ENCODE measurements at regions not wholly inside any gene's neighbourhood (a gene's known extent, or its start where the extent isn't known, plus 50 kb on each side); places are given as distances from the start of the nearest gene placed in this dataset.

DNA sequence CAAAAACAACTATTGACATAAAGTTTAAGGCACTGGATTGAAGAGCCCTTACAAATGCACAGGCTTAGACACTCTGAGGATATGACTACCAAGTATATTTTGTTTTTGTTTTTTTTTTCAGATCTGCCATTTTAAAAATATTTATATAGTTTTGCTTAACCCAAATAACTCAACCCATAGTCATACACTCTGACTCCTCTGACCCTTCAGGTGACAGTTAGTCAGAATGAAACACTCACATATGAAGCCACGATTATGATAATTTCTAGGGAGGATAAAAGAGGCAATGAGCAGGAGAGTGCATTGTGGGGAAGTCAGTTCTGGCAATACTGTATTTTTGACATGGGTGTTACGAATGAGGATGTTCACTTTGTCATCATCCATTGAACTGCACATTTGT, 774.7 kb downstream of the MECOM start:
- Histone ChIP-seq H3K4me1 (ENCODE audit: insufficient read depth, low read length) (no peaks in the 10 kb centered on the region), H3K27me3 (ENCODE audit: insufficient read depth, low read length) (no peaks in the 10 kb centered on the region), H3K9me3 (ENCODE audit: low read depth, low read length) (no peaks in the 10 kb centered on the region), H3K4me3 (ENCODE audit: low read length) (no peak overlapping the region)

- H3K4me1 ChIP-seq (ENCODE audit: insufficient read depth, low read length): no peaks in the 10 kb centered on the region
- no peaks in the 10 kb centered on the region for H3K9me3 ChIP-seq (ENCODE audit: low read depth, low read length)
- no peaks in the 10 kb centered on the region for H3K27me3 ChIP-seq (ENCODE audit: insufficient read depth, low read length)
- H3K4me3 ChIP-seq (ENCODE audit: low read length): no peak overlapping the region
Observed at GRCh38 chr3:168885028-168885427, 778.5 kb downstream of the MECOM start.

GRCh38 chr3:168884353-168884903, 779.1 kb downstream of the MECOM start:
- Histone ChIP-seq H3K4me1 (ENCODE audit: insufficient read depth, low read length) (no peaks in the 10 kb centered on the region), H3K4me3 (ENCODE audit: low read length) (no peak overlapping the region), H3K9me3 (ENCODE audit: low read depth, low read length) (no peaks in the 10 kb centered on the region), H3K27me3 (ENCODE audit: insufficient read depth, low read length) (no peaks in the 10 kb centered on the region)

DNA sequence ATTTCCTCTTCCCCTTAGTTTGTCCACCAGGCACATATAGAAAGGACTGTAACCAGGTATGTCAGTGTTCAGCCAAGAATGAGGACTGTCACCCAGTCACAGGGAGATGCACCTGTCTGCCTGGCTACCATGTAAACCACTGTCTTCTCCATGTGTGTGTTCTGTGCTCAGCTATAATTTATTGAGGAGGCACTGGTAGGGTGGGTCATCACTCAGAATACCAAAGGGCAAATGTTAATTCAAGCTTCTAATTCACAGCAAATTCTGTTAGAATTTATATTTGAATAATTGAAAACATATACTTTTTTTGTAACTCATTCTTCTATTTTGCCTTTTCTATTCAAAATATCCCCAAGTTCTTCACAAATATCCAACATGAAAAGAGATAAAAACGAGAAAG, 780.4 kb downstream of the MECOM start:
- Histone ChIP-seq H3K4me3 (ENCODE audit: low read length) (no peak overlapping the region), H3K9me3 (ENCODE audit: low read depth, low read length) (no peaks in the 10 kb centered on the region), H3K27me3 (ENCODE audit: insufficient read depth, low read length) (no peaks in the 10 kb centered on the region), H3K4me1 (ENCODE audit: insufficient read depth, low read length) (no peaks in the 10 kb centered on the region)

GRCh38 chr3:168881804-168882203, 781.7 kb downstream of the MECOM start:
- Histone ChIP-seq H3K4me1 (ENCODE audit: insufficient read depth, low read length) (no peaks in the 10 kb centered on the region), H3K27me3 (ENCODE audit: insufficient read depth, low read length) (no peaks in the 10 kb centered on the region), H3K4me3 (ENCODE audit: low read length) (no peak overlapping the region), H3K9me3 (ENCODE audit: low read depth, low read length) (no peaks in the 10 kb centered on the region)

DNA sequence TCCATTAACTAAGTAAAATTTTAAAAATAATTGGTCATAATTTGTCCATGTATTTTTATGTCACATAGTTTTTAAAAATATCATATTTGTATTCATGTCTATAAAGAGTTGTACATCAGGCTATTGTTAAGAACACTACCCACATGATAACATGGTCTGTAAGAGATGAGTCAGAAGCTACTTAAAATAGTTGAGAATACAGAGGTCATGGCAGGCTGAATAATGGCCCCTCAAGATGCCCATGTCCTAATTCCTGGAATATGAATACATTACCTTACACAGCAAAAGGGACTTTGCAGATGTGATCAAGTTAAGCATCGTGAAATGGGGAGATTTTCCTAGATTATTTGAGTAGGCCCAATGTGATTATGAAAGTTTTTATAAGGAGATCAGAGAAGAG, 782.9 kb upstream of the GOLIM4 start:
- no peak overlapping the region for H3K4me3 ChIP-seq (ENCODE audit: low read length)
- no peaks in the 10 kb centered on the region for H3K4me1 ChIP-seq (ENCODE audit: insufficient read depth, low read length)
- no peaks in the 10 kb centered on the region for H3K9me3 ChIP-seq (ENCODE audit: low read depth, low read length)
- no peaks in the 10 kb centered on the region for H3K27me3 ChIP-seq (ENCODE audit: insufficient read depth, low read length)

DNA sequence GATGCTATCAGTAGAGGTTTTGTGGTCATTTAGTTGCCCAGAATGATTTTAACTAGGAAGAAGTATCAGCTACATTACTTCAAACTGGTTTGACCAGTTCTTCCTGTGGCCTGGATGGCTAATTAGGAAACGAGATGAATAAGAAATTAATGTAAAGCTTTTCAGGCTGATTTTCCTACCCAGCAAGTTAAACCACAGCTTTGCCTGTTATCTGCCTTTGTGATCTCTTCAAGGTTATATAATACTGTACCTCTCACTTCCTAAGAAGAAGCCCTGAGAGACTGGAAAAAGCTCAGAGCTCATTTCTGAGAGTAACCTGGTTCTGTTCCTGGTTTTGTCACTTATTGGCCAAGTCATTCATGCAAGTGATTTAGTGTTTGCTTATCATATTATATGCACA, 782.2 kb upstream of the GOLIM4 start:
- no peak overlapping the region for H3K4me3 ChIP-seq (ENCODE audit: low read length)
- H3K27me3 ChIP-seq (ENCODE audit: insufficient read depth, low read length): no peaks in the 10 kb centered on the region
- no peaks in the 10 kb centered on the region for H3K4me1 ChIP-seq (ENCODE audit: insufficient read depth, low read length)
- no peaks in the 10 kb centered on the region for H3K9me3 ChIP-seq (ENCODE audit: low read depth, low read length)

DNA sequence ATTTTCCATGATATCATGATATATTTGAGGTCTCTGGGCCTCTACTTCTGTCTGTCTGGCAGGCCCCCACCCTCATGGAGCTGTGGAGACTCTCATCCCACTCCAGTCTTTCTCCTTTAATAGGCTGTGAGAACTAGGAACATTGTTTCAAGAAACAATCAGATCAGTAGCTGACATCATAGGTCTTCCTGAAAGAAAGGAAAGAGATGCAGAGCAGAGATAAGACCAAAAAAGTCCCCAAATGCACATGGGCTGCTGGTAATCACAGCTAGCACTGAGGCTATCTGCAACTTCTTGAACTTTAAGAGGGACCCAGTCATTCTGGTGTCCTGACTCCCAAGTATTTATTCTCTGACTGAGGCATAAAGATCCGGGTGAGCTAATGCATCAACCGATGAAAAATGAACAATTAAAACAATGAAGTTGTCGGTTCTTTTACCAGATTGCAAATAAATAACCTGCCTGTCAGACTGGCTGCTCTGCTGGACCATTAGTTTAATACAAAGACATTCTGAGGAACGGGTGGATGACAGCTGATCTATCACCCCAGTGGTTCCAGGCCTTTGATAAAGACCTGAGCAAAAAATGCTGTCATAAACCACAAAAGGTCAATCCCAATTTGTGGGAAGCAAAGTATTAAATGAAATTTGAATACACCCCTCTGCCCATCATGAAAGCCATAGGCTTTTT, 780.8 kb upstream of the GOLIM4 start:
- no peaks in the 10 kb centered on the region for H3K4me1 ChIP-seq (ENCODE audit: insufficient read depth, low read length)
- no peaks in the 10 kb centered on the region for H3K9me3 ChIP-seq (ENCODE audit: low read depth, low read length)
- H3K4me3 ChIP-seq (ENCODE audit: low read length): no peak overlapping the region
- H3K27me3 ChIP-seq (ENCODE audit: insufficient read depth, low read length): no peaks in the 10 kb centered on the region

DNA sequence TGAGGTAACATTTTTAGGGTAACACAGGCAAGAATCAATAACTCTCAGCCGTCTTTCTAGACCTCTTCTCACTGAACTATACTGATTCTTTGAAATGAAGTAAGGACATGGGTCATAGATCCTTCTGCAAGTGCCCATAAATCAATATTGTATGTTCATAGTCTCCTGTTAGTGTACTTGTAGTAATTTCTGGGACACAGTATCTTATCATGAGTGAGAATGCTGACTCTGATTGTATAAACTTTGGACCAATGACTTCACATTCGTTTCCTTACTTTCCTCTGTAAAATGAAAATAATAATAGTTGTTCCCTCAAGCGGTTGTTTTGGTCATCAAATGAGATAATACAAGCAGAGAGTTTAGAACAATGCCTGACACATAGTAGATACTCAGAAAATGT, 777.1 kb upstream of the GOLIM4 start:
- H3K9me3 ChIP-seq (ENCODE audit: low read depth, low read length): no peaks in the 10 kb centered on the region
- no peaks in the 10 kb centered on the region for H3K27me3 ChIP-seq (ENCODE audit: insufficient read depth, low read length)
- no peaks in the 10 kb centered on the region for H3K4me1 ChIP-seq (ENCODE audit: insufficient read depth, low read length)
- no peak overlapping the region for H3K4me3 ChIP-seq (ENCODE audit: low read length)

DNA sequence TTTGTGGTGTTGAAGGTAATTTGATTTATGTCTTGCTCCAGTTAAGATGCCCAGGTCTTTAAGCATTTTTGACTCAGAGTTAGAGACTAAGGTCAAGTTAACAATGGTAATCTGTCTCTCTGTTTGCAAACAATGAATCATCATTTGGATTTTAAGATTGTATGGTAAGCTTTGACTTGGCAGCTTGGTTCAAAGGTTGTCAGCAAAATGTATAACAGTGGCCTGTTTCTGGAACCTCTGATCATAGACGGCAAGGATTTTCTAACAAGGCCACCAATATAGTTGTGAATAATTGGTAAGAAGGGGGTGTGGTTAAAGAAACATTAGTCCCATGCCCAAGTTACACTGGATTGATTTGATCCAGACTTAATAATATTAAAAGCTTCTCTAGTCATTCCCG, 775.2 kb upstream of the GOLIM4 start:
- Histone ChIP-seq H3K9me3 (ENCODE audit: low read depth, low read length) (no peaks in the 10 kb centered on the region), H3K27me3 (ENCODE audit: insufficient read depth, low read length) (no peaks in the 10 kb centered on the region), H3K4me1 (ENCODE audit: insufficient read depth, low read length) (no peaks in the 10 kb centered on the region), H3K4me3 (ENCODE audit: low read length) (no peak overlapping the region)

DNA sequence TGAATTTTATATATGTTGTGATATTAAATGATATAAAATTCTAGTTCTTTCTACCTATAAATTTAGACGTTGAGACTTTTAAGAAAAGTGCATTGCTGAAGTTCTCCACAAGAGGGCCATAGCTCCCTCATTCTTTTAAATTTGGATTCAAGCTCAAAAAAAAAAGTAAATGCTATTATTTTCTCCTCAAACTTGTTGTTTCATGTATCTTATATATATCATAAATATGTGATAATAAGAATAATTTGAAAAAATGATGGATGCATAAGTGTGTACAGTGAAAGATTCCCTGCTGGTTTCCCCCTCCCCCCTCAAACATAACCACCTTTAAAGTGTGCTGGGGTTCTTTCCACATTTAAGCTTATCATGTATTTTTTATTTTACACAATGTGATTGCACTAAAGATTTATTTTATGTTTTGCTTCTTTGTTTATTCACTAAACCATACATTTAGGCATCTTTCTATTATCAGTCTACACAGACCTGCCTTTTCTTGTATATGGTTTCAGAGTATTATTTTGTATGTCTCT, 769.4 kb upstream of the GOLIM4 start:
- Histone ChIP-seq H3K9me3 (ENCODE audit: low read depth, low read length) (no peaks in the 10 kb centered on the region), H3K4me1 (ENCODE audit: insufficient read depth, low read length) (no peaks in the 10 kb centered on the region), H3K27me3 (ENCODE audit: insufficient read depth, low read length) (no peaks in the 10 kb centered on the region), H3K4me3 (ENCODE audit: low read length) (no peak overlapping the region)

DNA sequence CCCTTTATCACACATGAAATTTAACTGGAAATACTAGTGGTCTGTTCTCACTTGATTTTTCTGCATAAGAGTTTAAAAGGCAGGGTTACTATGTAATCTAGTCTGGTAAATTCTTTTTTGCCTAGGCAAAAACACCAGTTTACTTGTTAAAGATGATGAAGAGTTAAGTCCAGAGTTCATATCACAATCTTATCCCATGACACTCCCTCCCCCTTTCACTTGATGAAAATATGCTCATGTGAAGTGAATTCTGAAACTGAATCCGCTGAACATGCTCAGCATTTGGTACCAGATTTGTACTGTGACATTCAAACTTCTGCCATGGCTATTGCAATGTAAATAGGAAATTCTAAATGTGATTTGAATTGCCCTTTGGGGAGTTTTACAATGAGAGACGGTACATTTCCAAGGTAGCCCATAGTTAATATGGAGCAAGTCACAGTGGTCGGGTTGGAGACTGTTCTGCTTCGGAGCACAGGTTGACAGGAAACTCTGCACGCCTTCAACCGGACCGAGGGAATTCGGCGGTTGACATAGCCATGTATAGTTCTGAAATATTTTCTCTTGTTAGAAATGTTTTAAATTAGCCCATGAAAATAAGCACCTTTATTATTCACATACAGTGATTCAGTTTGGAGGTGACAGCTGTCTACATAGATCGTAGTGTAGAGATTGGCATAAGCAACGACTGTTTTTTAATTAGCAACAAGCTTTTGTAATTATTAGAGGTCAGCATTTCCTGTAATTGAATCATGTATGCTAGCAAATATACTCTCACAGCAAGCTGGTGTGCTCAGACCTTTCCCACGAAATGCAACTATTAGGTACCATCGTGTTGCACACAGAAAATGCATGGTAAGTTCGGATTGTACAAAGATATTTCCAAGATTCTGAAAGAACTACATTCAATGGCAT, 768.6 kb upstream of the GOLIM4 start:
- no peaks in the 10 kb centered on the region for H3K27me3 ChIP-seq (ENCODE audit: insufficient read depth, low read length)
- H3K4me1 ChIP-seq (ENCODE audit: insufficient read depth, low read length): no peaks in the 10 kb centered on the region
- no peak overlapping the region for H3K4me3 ChIP-seq (ENCODE audit: low read length)
- no peaks in the 10 kb centered on the region for H3K9me3 ChIP-seq (ENCODE audit: low read depth, low read length)

- no peaks in the 10 kb centered on the region for H3K27me3 ChIP-seq (ENCODE audit: insufficient read depth, low read length)
- no peak overlapping the region for H3K4me3 ChIP-seq (ENCODE audit: low read length)
- H3K4me1 ChIP-seq (ENCODE audit: insufficient read depth, low read length): no peaks in the 10 kb centered on the region
- no peaks in the 10 kb centered on the region for H3K9me3 ChIP-seq (ENCODE audit: low read depth, low read length)
Observed at GRCh38 chr3:168863561-168863960, 767.8 kb upstream of the GOLIM4 start.

DNA sequence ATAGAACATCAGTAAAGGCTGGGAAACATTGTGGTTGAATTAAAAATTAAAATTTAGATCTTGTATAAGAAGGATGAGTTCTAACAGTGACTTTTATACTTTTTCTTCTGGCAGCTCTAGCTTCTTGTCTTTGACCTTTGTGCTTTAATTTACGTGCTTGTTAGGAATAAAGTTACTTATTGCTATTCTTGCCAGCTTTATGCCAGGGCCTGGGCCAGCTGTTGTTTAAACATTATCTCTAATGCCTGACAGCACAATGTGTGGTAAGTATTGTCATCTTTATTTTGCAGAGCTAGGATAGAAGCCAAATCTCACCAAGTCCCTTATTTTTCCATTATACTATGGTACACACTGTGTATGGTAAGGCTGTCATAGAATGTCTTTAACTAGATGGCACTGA, 766.7 kb upstream of the GOLIM4 start:
- H3K9me3 ChIP-seq (ENCODE audit: low read depth, low read length): no peaks in the 10 kb centered on the region
- no peaks in the 10 kb centered on the region for H3K27me3 ChIP-seq (ENCODE audit: insufficient read depth, low read length)
- H3K4me1 ChIP-seq (ENCODE audit: insufficient read depth, low read length): no peaks in the 10 kb centered on the region
- no peak overlapping the region for H3K4me3 ChIP-seq (ENCODE audit: low read length)

DNA sequence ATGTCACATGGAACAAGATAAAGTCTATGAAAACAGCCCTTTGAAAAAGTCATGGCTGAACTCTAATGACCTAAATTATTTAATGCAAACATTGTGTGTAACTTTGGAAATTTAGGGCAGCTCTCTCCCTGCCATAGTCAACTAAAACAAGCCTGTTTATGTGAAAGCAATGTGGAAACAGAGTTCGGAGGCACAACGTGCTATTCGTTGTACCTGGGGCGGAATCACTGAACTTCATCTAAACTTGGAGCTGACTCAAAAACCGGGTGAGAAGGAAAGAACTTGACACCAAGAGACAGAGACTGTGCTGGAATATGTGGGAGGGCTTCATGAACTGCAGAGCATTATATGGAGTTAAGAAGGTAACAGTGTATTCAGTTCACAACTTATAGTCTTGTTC, 764.9 kb upstream of the GOLIM4 start:
- Histone ChIP-seq H3K27me3 (ENCODE audit: insufficient read depth, low read length) (no peaks in the 10 kb centered on the region), H3K4me3 (ENCODE audit: low read length) (no peak overlapping the region)

More for the DNA sequence above, 764.9 kb upstream of the GOLIM4 start:
- peaks cover 6% of the 10 kb centered on the region for H3K9me3 ChIP-seq (ENCODE audit: low read depth, low read length)
- no peaks in the 10 kb centered on the region for H3K4me1 ChIP-seq (ENCODE audit: insufficient read depth, low read length)
